Upper lobe of left lung (tissue), 6 donors: ENCODE measurements at regions not wholly inside any gene's neighbourhood (a gene's known extent, or its start where the extent isn't known, plus 50 kb on each side); places are given as distances from the start of the nearest gene placed in this dataset.

Experiments
- ATAC-seq, 2 donors: fragments of 200-7000 bp; cut with Tn5 transposase; one replicate each; pipeline ENCODE4 v1.9.1; 2022; ENCODE audit warnings: mild to moderate bottlenecking in 2 of 2, moderate library complexity in 2 of 2; ENCODE audit not compliant: low FRiP score in 2 of 2
- DNase-seq, 2 donors: peaks; one replicate each; pipeline ENCODE4 v3.0.0-alpha.2; 2019 to 2020
- H3K27ac ChIP-seq, 4 donors: fragments of 200-600 bp; sonication (generic); one replicate each; pipeline ENCODE4 v1.5.1; 2016 to 2019
- H3K27me3 ChIP-seq, 4 donors: fragments of 200-600 bp; sonication (generic); one replicate each; pipeline ENCODE4 v1.5.1; 2017 to 2019
- H3K36me3 ChIP-seq, 4 donors: fragments of 200-600 bp; sonication (generic); one replicate each; pipeline ENCODE4 v1.5.1; 2016 to 2019
- H3K4me1 ChIP-seq, 4 donors: fragments of 200-600 bp; sonication (generic); one replicate each; pipeline ENCODE4 v1.5.1; 2018 to 2019
- H3K4me3 ChIP-seq, 4 donors: fragments of 200-600 bp; sonication (generic); one replicate each; pipeline ENCODE4 v1.5.1; 2017 to 2019; ENCODE audit warnings: mild to moderate bottlenecking in 2 of 4, moderate library complexity in 1 of 4
- H3K9me3 ChIP-seq, 4 donors: fragments of 200-600 bp; sonication (generic); one replicate each; pipeline ENCODE4 v1.5.1; 2018 to 2019
- CTCF ChIP-seq, 6 experiments: fragments of 450-650 bp in 4 of 6; fragments of 200-600 bp in 2 of 6; sonication (generic) in 2 of 6; IDR thresholded peaks; one replicate each; pipeline ENCODE4 v1.5.1; 2016 to 2019; ENCODE audit warnings: antibody characterized with exemption in 6 of 6
- EP300 ChIP-seq, 4 donors: sonication (generic); formaldehyde crosslinking; IDR thresholded peaks; one replicate each; pipeline ENCODE4 v1.5.1; 2017; ENCODE audit warnings: antibody characterized with exemption in 4 of 4, control low read depth in 2 of 4
- POLR2A ChIP-seq, 4 donors: fragments of 450-650 bp; IDR thresholded peaks; one replicate each; pipeline ENCODE4 v1.5.1; 2016 to 2017; ENCODE audit warnings: antibody characterized with exemption in 4 of 4, mild to moderate bottlenecking in 2 of 4
- POLR2AphosphoS5 ChIP-seq, 2 donors: sonication (generic); formaldehyde crosslinking; IDR thresholded peaks; one replicate each; pipeline ENCODE4 v1.5.1; 2017; ENCODE audit warnings: antibody characterized with exemption in 2 of 2
- WGBS, 2 donors: methylation state at CpG; one replicate each; pipeline ENCODE4 v1.1.5; 2017 to 2018; 5-methylcytosine and 5-hydroxymethylcytosine counted together
- donor health status: DM: no; HTN: no; CAD: no; lungs with moderate emphysema.
- donor health status: DM: no; HTN: yes; CAD: no; lungs with severe emphysema.

DNA sequence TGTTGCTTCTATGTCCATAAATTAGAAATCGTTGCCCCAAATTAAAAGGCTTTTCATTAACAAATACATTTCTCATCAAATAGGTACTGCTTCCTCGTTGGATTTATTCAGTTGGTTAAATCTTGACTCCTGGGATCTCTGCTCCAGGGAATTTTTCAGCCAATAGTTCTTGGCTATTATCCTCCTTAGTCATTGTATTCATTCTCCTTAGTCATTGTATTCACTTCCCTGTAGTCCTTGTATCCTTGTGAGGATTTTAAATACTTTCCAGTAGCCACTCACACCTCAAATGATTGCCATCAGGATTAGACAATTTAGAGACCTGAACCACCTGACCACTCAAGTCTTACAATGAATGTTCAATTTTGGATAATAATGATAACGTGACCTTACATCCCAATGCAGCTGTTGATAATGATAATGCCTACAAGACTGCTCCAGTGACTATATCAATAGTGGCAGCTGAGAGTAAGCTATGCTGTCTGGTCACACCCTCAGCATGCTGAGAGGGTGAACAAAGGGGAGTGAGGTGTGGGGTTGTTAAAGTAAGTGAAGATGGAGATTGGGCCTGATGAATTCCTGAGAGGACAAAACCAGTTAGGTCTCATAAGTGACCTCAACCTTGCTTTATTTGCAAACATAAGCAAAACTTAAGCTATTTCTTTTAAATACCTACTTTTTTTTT, 193.7 kb upstream of the RTL1 start:
- H3K4me3 ChIP-seq: no peak overlapping the region
- peaks cover 0 to 10% (median 5%) of the 10 kb centered on the region in 4 donors for H3K9me3 ChIP-seq
- no peaks in the 10 kb centered on the region for H3K27me3 ChIP-seq
- H3K27ac ChIP-seq: no peak overlapping the region
- H3K36me3 ChIP-seq: no peaks in the 10 kb centered on the region
- DNase-seq (no peak), ATAC-seq (no peak)
- 78 to 86% methylated on average over 3 of the region's 3 CpGs for WGBS, 2 donors
- no peak for TF ChIP-seq CTCF (IDR thresholded peaks at IDR 0.05)
- no peak for TF ChIP-seq EP300 (IDR thresholded peaks at IDR 0.05)
- TF ChIP-seq POLR2AphosphoS5 (IDR thresholded peaks at IDR 0.05): no peak
- no peak for TF ChIP-seq POLR2A (IDR thresholded peaks at IDR 0.05)
- no peaks in the 10 kb centered on the region for H3K4me1 ChIP-seq

- no peak for DNase-seq
Observed at GRCh38 chr14:101098177-101098576, 194.7 kb upstream of the RTL1 start.

GRCh38 chr14:101098641-101099040, 195.1 kb upstream of the RTL1 start:
- 16 to 20% methylated on average over 2 of the region's 2 CpGs for WGBS, 2 donors
- Histone ChIP-seq H3K9me3 (peaks cover 0 to 10% (median 5%) of the 10 kb centered on the region in 4 donors), H3K36me3 (no peaks in the 10 kb centered on the region), H3K4me1 (no peaks in the 10 kb centered on the region), H3K4me3 (no peak overlapping the region), H3K27me3 (no peaks in the 10 kb centered on the region), H3K27ac (no peak overlapping the region)
- DNase-seq (no peak), ATAC-seq (no peak)
- TF ChIP-seq POLR2A (IDR thresholded peaks at IDR 0.05) (no peak), POLR2AphosphoS5 (IDR thresholded peaks at IDR 0.05) (no peak), CTCF (IDR thresholded peaks at IDR 0.05) (no peak), EP300 (IDR thresholded peaks at IDR 0.05) (no peak)

More at GRCh38 chr14:101098177-101098576, 194.7 kb upstream of the RTL1 start:
- Histone ChIP-seq H3K4me3 (no peak overlapping the region), H3K27ac (no peak overlapping the region), H3K4me1 (no peaks in the 10 kb centered on the region), H3K9me3 (peaks cover 0 to 10% (median 5%) of the 10 kb centered on the region in 4 donors), H3K27me3 (no peaks in the 10 kb centered on the region), H3K36me3 (no peaks in the 10 kb centered on the region)
- TF ChIP-seq POLR2A (IDR thresholded peaks at IDR 0.05) (no peak), POLR2AphosphoS5 (IDR thresholded peaks at IDR 0.05) (no peak), CTCF (IDR thresholded peaks at IDR 0.05) (no peak), EP300 (IDR thresholded peaks at IDR 0.05) (no peak)
- WGBS, 2 donors: 51 to 56% methylated on average over 3 of the region's 3 CpGs
- ATAC-seq: no peak

DNA sequence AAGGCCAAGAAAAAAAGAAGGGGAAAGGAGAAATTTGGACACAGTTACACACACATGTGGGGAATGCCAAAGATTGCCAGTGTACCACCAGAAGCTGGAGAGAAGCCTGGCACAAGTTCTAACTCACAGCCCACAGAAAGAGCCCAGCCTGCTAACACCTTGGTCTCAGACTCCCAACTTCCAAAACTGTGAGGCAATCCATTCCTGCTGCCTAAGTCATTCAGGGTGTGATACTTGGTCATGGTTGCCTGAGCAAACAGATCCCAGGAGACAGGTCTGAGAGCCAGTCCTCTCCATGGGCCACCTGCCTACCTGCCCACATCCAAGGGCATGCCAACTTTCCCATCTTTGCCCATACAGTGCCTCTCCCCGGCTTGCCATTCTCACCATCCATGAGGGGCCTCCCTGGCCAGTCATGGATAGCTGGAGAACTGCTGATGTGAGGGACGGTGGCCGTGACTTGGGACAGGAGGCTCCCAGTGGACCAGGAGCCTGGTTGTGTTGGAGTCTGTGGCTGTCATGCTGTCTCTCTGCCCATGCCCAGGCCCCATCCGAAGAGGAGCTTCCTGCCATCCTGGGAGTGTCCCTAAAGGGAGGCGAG, 198.0 kb upstream of the RTL1 start:
- 88 to 93% methylated on average over 5 of the region's 5 CpGs for WGBS, 2 donors
- ATAC-seq (no peak), DNase-seq (no peak)
- Histone ChIP-seq H3K27me3 (no peaks in the 10 kb centered on the region), H3K4me3 (no peak overlapping the region), H3K4me1 (no peaks in the 10 kb centered on the region), H3K36me3 (no peaks in the 10 kb centered on the region), H3K27ac (no peak overlapping the region), H3K9me3 (peaks cover 0 to 10% (median 5%) of the 10 kb centered on the region in 4 donors)
- TF ChIP-seq POLR2AphosphoS5 (IDR thresholded peaks at IDR 0.05): no peak
- TF ChIP-seq EP300 (IDR thresholded peaks at IDR 0.05): no peak
- TF ChIP-seq POLR2A (IDR thresholded peaks at IDR 0.05): no peak
- no peak for TF ChIP-seq CTCF (IDR thresholded peaks at IDR 0.05)
